ENCODE measurements at regions not wholly inside any gene's neighbourhood (a gene's known extent, or its start where the extent isn't known, plus 50 kb on each side); places are given as distances from the start of the nearest gene placed in this dataset.
A peak's percentile ranks its signal among the peaks of the same experiment; 100 is the strongest.
"Not testable (repeated sequence)": the region's sequence is repeated elsewhere in the genome, so short reads cannot be mapped to it uniquely, and the experiment has no call there.

DNA sequence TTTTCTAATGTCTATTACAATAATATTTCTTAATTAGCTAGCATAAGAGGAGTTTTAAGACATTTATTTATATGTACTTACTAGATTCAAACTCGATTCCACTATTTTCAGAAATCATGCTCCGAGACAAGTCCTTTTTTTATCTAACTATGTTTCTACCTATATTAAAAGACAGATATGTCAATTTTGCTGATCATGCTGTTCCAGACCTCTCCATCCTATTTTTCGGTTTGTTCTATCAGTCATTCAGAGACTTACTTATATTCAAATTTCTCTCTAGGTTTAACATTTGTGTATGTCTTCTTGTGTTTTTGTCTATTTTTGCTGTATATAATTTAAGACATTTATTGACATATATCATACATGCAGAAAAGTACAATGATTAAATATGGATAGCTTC is 635.5 kb downstream of the ZNF716 start:
- not testable (repeated sequence) for H3K4me3 Mint-ChIP-seq; H3K27me3 Mint-ChIP-seq; H3K4me1 Mint-ChIP-seq (ENCODE audit: unreplicated experiment); DNase-seq (ENCODE audit: extremely low spot score, unreplicated experiment); H3K27ac Mint-ChIP-seq; H3K36me3 Mint-ChIP-seq; H3K9me3 Mint-ChIP-seq

DNA sequence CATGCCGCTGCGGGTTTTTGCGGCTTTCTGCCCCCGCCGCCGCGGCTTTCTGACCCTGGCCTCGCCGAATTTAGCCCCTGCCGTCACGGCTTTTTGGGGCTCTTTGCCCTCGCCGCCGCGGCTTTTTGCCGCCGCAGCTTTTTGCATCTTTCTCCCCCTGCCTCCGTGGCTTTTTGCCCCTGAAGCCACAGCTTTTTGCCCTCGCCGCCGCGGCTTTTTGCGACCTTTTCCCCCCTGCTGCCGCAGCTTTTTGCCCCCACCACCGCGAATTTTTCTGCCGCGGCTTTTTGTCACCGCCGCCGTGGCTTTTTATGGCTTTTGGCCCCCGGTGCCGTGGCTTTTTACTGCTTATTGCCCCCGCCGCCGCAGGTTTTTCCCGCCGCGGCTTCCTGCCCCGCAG is 636.5 kb downstream of the ZNF716 start:
- Mint-ChIP-seq H3K36me3 (no peaks in the 10 kb centered on the region), H3K9me3 (peaks cover 6% of the 10 kb centered on the region), H3K27ac (no peak overlapping the region), H3K27me3 (no peaks in the 10 kb centered on the region), H3K4me3 (no peak overlapping the region), H3K4me1 (ENCODE audit: unreplicated experiment) (no peaks in the 10 kb centered on the region)
- TF ChIP-seq, protein P1, sequence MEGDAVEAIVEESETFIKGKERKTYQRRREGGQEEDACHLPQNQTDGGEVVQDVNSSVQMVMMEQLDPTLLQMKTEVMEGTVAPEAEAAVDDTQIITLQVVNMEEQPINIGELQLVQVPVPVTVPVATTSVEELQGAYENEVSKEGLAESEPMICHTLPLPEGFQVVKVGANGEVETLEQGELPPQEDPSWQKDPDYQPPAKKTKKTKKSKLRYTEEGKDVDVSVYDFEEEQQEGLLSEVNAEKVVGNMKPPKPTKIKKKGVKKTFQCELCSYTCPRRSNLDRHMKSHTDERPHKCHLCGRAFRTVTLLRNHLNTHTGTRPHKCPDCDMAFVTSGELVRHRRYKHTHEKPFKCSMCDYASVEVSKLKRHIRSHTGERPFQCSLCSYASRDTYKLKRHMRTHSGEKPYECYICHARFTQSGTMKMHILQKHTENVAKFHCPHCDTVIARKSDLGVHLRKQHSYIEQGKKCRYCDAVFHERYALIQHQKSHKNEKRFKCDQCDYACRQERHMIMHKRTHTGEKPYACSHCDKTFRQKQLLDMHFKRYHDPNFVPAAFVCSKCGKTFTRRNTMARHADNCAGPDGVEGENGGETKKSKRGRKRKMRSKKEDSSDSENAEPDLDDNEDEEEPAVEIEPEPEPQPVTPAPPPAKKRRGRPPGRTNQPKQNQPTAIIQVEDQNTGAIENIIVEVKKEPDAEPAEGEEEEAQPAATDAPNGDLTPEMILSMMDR (conservative IDR thresholded peaks at IDR 0.05): no peak
- DNase-seq (ENCODE audit: extremely low spot score, unreplicated experiment): no peak

DNA sequence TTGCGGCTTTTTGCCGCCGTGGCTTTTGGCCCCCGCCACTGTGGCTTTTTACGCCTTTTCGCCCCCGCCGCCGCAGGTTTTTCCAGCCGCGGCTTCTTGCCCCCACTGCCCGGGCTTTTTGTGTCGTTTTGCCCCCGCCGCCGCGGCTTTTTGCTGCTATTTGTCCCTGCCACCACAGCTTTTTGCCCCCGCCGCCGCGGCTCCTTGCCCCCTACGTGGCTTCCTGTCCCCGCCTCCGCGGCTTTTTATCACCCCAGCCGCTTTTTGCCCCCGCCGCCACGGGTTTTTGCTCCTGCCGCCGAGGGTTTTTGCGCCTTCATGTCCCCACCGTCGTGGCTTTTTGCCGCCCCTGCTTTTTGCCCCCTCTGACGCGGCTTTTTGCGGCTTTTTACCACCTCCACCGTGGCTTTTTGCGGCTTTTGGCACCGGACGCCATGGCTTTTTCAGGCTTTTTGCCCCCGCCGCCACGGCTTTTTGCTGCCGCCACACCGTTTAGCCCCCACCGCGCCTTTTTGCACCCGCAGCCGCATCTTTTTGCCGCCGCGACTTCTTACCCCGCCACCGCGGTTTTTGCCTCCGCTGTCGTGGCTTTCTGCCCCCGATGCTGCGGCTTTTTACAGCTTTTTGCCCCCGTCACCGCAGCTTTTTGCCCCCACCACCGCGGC is 637.0 kb downstream of the ZNF716 start:
- DNase-seq (ENCODE audit: extremely low spot score, unreplicated experiment): peak; percentile 62
- H3K36me3 Mint-ChIP-seq: no peaks in the 10 kb centered on the region
- H3K9me3 Mint-ChIP-seq: peaks cover 6% of the 10 kb centered on the region
- no peaks in the 10 kb centered on the region for H3K4me1 Mint-ChIP-seq (ENCODE audit: unreplicated experiment)
- no peak overlapping the region for H3K4me3 Mint-ChIP-seq
- TF ChIP-seq, protein P1 (conservative IDR thresholded peaks at IDR 0.05): no peak
- H3K27ac Mint-ChIP-seq: no peak overlapping the region
- H3K27me3 Mint-ChIP-seq: no peaks in the 10 kb centered on the region

DNA sequence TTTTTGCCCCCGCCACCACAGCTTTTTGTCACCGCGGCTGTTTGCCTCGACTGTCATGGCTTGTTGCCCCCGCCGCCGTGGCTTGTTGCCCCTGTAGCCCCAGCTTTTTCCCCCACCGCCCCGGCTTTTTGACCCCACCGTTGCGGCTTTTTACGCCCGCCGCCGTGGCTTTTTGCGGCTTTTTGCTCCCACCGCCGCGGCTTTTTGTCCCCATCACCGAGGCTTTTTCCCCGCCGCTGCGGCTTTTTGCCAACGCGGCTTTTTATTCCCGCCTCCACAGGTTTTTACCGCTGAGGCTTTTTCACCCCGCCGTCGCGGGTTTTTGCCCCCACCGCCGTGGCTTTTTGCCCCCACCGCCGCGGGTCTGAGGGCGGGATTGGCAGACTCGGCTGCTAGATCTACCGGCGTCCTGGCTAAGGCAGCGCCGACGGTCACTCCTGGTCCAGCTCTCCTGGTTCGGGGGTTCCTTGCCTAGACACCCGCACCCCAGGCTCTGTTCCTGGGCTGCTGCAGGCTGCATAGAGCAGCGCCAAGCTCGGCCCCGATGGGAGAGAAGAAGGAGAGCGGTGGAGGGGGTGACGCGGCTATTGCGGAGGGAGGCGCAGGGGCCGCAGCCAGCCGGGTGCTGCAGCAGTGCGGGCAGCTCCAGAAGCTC is 637.7 kb downstream of the ZNF716 start:
- no peaks in the 10 kb centered on the region for H3K4me1 Mint-ChIP-seq (ENCODE audit: unreplicated experiment)
- DNase-seq (ENCODE audit: extremely low spot score, unreplicated experiment): no peak
- H3K4me3 Mint-ChIP-seq: no peak overlapping the region
- no peaks in the 10 kb centered on the region for H3K27me3 Mint-ChIP-seq
- TF ChIP-seq, protein P1 (conservative IDR thresholded peaks at IDR 0.05): no peak
- no peak overlapping the region for H3K27ac Mint-ChIP-seq
- peaks cover 6% of the 10 kb centered on the region for H3K9me3 Mint-ChIP-seq
- no peaks in the 10 kb centered on the region for H3K36me3 Mint-ChIP-seq

DNA sequence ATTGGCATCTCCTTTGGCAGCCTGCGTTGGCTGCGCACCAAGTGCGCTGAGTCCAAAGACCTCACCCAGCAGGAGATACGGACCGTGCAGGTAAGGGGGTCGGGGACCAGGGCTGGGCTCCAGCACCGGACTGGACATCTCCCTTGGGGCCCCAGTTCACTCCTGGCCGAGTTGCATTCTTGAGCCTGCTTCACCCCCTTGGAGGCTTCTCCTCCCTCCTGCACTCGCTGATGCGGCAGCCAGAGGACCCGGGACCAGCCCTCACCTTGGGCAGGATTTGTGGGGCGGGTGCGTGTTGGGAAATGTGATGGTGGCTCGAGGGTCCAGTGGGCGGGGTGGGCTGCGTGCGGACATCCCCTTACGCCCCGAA is 638.2 kb downstream of the ZNF716 start:
- H3K4me3 Mint-ChIP-seq; H3K27me3 Mint-ChIP-seq; H3K4me1 Mint-ChIP-seq (ENCODE audit: unreplicated experiment); H3K36me3 Mint-ChIP-seq; H3K27ac Mint-ChIP-seq; H3K9me3 Mint-ChIP-seq: not testable (repeated sequence)
- DNase-seq (ENCODE audit: extremely low spot score, unreplicated experiment): peak; percentile 54

DNA sequence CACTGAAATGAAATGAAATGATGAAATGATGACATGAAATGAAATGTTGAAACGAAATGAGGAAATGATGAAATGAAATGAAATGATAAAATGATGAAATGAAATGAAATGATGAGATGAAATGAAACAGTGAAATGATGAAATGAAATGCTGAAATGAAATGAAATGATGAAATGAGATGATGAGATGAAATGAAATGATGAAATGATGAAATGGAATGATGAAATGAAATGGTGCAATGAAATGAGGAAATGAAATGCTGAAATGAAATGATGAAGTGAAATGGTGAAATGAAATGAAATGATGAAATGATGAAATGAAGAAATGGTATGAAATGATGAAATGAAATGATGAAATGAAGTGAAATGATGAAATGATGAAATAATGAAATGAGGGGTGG is 641.1 kb downstream of the ZNF716 start:
- H3K36me3 Mint-ChIP-seq; H3K4me1 Mint-ChIP-seq (ENCODE audit: unreplicated experiment); H3K27ac Mint-ChIP-seq; H3K4me3 Mint-ChIP-seq; H3K9me3 Mint-ChIP-seq; H3K27me3 Mint-ChIP-seq; DNase-seq (ENCODE audit: extremely low spot score, unreplicated experiment): not testable (repeated sequence)
